Gastroesophageal sphincter (tissue), 4 donors: ENCODE measurements at regions not wholly inside any gene's neighbourhood (a gene's known extent, or its start where the extent isn't known, plus 50 kb on each side); places are given as distances from the start of the nearest gene placed in this dataset.

Experiments
- ATAC-seq: fragments of 150-250 bp; one replicate; pipeline ENCODE4 v1.9.1; 2016; ENCODE audit warnings: mild to moderate bottlenecking, moderate library complexity
- H3K27ac ChIP-seq, 4 donors: fragments of 200-600 bp; sonication (generic) in 3 of 4; 1 replicate in 3 of 4; 2 replicates in 1 of 4; pipeline ENCODE4 v1.5.1; 2016 to 2019
- H3K27me3 ChIP-seq: fragments of 200-600 bp; sonication (generic); one replicate; pipeline ENCODE4 v1.5.1; 2019
- H3K36me3 ChIP-seq, 2 donors: fragments of 200-600 bp; sonication (generic); one replicate each; pipeline ENCODE4 v1.5.1; 2019; ENCODE audit warnings: control low read depth in 1 of 2
- H3K4me1 ChIP-seq, 3 donors: fragments of 200-600 bp; sonication (generic); 1 replicate in 2 of 3; 2 replicates in 1 of 3; pipeline ENCODE4 v1.5.1; 2016 to 2019; ENCODE audit warnings: control low read depth in 2 of 3
- H3K4me3 ChIP-seq, 2 donors: fragments of 200-600 bp; sonication (generic); one replicate each; pipeline ENCODE4 v1.5.1; 2019; ENCODE audit warnings: mild to moderate bottlenecking in 1 of 2, moderate library complexity in 1 of 2
- H3K9me3 ChIP-seq, 3 donors: fragments of 200-600 bp; sonication (generic); one replicate each; pipeline ENCODE4 v1.5.1; 2017 to 2019; ENCODE audit warnings: control low read depth in 2 of 3
- EP300 ChIP-seq: sonication (generic); formaldehyde crosslinking; IDR thresholded peaks from one replicate; pipeline ENCODE4 v1.6.1; 2017; ENCODE audit warnings: antibody characterized with exemption, mild to moderate bottlenecking
- POLR2A ChIP-seq, 2 donors: fragments of 450-650 bp; IDR thresholded peaks; one replicate each; pipeline ENCODE4 v1.6.1; 2017; ENCODE audit warnings: antibody characterized with exemption in 2 of 2, mild to moderate bottlenecking in 2 of 2, moderate library complexity in 1 of 2
- POLR2AphosphoS5 ChIP-seq: sonication (generic); formaldehyde crosslinking; IDR thresholded peaks from one replicate; pipeline ENCODE4 v1.6.1; 2017; ENCODE audit warnings: antibody characterized with exemption
- WGBS, 2 donors: methylation state at CpG; one replicate each; pipeline ENCODE4 v1.1.5; 2018; ENCODE audit warnings: low coverage in 1 of 2; 5-methylcytosine and 5-hydroxymethylcytosine counted together
- TF ChIP-seq, protein P1 (sequence below), 4 experiments: fragments of 200-600 bp in 2 of 4; fragments of 450-650 bp in 2 of 4; sonication (generic) in 1 of 4; IDR thresholded peaks; one replicate each; pipeline ENCODE4 v1.5.1; 2017 to 2019; ENCODE audit warnings: antibody characterized with exemption in 4 of 4, mild to moderate bottlenecking in 2 of 4, moderate library complexity in 2 of 4

DNA sequence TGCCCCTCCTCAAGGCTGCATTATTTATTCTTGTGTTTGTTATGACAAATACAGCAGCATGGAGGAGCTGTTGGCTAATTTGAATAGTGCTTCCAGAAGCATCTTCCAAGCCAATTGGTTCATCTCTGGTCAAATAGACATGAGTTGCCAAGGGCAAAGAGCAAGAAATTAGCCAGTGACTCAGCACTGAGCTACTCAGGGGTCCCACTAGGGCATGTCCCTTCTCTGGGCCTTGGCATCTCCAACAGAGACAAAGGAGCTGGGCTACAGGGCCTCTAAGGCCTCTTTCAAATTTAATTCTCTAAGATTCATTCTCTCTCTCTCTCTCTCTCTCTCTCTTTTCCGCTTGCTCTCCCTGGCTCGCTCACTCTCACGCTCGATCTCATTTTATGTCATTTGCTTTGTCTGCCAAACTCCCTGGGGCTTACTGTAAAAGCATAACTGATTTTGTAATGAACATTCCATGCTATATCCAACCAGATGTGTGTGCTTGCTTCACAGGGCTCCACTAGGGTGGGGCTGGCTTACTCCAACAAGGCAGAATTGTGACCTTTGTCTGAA lies 86.7 kb upstream of the MAGEA4 start:
- TF ChIP-seq POLR2AphosphoS5 (no peak), POLR2A (IDR thresholded peaks at IDR 0.05) (no peak), EP300 (no peak)
- TF ChIP-seq, protein P1, sequence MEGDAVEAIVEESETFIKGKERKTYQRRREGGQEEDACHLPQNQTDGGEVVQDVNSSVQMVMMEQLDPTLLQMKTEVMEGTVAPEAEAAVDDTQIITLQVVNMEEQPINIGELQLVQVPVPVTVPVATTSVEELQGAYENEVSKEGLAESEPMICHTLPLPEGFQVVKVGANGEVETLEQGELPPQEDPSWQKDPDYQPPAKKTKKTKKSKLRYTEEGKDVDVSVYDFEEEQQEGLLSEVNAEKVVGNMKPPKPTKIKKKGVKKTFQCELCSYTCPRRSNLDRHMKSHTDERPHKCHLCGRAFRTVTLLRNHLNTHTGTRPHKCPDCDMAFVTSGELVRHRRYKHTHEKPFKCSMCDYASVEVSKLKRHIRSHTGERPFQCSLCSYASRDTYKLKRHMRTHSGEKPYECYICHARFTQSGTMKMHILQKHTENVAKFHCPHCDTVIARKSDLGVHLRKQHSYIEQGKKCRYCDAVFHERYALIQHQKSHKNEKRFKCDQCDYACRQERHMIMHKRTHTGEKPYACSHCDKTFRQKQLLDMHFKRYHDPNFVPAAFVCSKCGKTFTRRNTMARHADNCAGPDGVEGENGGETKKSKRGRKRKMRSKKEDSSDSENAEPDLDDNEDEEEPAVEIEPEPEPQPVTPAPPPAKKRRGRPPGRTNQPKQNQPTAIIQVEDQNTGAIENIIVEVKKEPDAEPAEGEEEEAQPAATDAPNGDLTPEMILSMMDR (IDR thresholded peaks at IDR 0.05) = no peak
- H3K27ac ChIP-seq = no peak overlapping the region
- no peaks in the 10 kb centered on the region for H3K9me3 ChIP-seq
- 48 to 63% methylated on average over 3 to 4 of the region's 4 CpGs for WGBS, 2 donors
- H3K4me1 ChIP-seq = no peaks in the 10 kb centered on the region
- no peaks in the 10 kb centered on the region for H3K27me3 ChIP-seq
- no peaks in the 10 kb centered on the region for H3K36me3 ChIP-seq
- H3K4me3 ChIP-seq = no peak overlapping the region
- ATAC-seq = peak; percentile 75

DNA sequence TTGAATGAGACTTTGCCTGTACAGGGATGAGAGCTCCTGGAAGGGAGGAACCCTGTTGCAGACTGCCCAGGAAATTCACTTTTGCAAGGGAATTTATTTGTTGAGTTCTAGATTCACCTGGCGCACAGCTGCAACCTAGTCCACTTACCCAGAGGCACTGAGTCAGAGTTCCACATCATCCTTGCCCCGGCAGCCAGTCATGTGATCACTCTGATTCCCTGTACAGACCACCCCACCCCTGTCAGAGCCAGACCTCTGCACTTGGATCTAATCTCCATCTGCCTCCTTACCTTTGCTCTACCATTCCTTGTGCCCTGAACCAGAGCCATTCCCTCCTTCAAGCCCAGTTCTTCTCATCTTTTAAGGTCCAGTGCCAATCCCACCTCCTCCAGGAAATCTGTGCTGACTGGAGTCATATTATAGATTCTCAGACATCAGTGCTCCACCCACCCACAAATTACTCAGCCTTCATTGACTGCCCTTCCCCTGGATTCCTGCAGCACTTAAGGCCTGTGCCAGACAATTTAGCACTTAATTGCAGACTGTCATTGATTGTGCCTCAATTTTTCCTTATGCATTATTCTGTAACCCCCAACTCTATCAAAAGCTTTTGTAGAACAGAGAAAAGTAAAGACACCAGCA lies 84.1 kb upstream of the MAGEA4 start:
- Histone ChIP-seq H3K27me3 (no peaks in the 10 kb centered on the region), H3K4me1 (no peaks in the 10 kb centered on the region), H3K4me3 (no peak overlapping the region), H3K9me3 (no peaks in the 10 kb centered on the region), H3K36me3 (no peaks in the 10 kb centered on the region), H3K27ac (no peak overlapping the region)
- TF ChIP-seq POLR2AphosphoS5 = no peak
- TF ChIP-seq POLR2A (IDR thresholded peaks at IDR 0.05) = no peak
- TF ChIP-seq EP300 = no peak
- TF ChIP-seq, protein P1 (IDR thresholded peaks at IDR 0.05) = no peak
- no peak for ATAC-seq
- WGBS, 2 donors = 80% methylated on average over 2 of the region's 2 CpGs; no CpG with 5 or more reads in 1 of the 2 donors

GRCh38 chrX:151830911-151831310 lies 81.8 kb upstream of the MAGEA4 start:
- 22 to 40% methylated on average over 1 to 3 of the region's 4 CpGs for WGBS, 2 donors
- no peaks in the 10 kb centered on the region for H3K27me3 ChIP-seq
- no peak for ATAC-seq
- H3K4me3 ChIP-seq = no peak overlapping the region
- no peaks in the 10 kb centered on the region for H3K4me1 ChIP-seq
- H3K27ac ChIP-seq = no peak overlapping the region
- TF ChIP-seq POLR2AphosphoS5 (no peak), EP300 (no peak)
- TF ChIP-seq, protein P1 (IDR thresholded peaks at IDR 0.05) = no peak
- no peaks in the 10 kb centered on the region for H3K36me3 ChIP-seq
- no peaks in the 10 kb centered on the region for H3K9me3 ChIP-seq

DNA sequence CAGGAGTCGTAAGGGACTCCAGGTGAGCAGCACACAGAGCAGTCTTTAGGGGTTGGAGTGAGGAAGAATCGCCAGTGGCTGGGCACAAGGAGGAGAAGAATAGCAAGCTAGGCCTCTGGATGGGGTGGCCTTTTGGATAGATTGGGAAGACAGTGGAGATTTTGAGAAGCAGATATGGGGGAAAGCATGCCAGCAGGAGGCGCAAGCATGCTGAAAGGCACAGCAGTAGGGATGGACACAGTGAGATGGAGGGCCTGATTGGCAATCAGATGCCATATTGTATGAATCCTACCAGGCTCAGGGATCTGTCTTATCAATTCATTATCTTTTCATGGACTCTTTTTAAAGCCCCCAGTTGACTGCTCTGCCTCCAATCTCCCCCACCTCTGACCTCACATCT lies 60.4 kb upstream of the MAGEA4 start:
- no peak overlapping the region for H3K4me3 ChIP-seq
- no peak for ATAC-seq
- no peaks in the 10 kb centered on the region for H3K36me3 ChIP-seq
- no peaks in the 10 kb centered on the region for H3K27me3 ChIP-seq
- no peaks in the 10 kb centered on the region for H3K4me1 ChIP-seq
- TF ChIP-seq POLR2AphosphoS5 (no peak), POLR2A (IDR thresholded peaks at IDR 0.05) (no peak), EP300 (no peak)
- TF ChIP-seq, protein P1 (IDR thresholded peaks at IDR 0.05) = no peak
- H3K27ac ChIP-seq = no peak overlapping the region
- 40 to 92% methylated on average over 1 to 2 of the region's 3 CpGs for WGBS, 2 donors
- no peaks in the 10 kb centered on the region for H3K9me3 ChIP-seq
